Heart right ventricle (tissue), 16 donors: ENCODE measurements at regions not wholly inside any gene's neighbourhood (a gene's known extent, or its start where the extent isn't known, plus 50 kb on each side); places are given as distances from the start of the nearest gene placed in this dataset.
A peak's percentile ranks its signal among the peaks of the same experiment; 100 is the strongest.

Source experiments
- ATAC-seq, 8 donors: fragments of 200-7000 bp; cut with Tn5 transposase; one replicate each; pipeline ENCODE4 v1.9.1; 2020; ENCODE audit warnings: mild to moderate bottlenecking in 8 of 8, moderate library complexity in 8 of 8, moderate number of reproducible peaks in 1 of 8
- DNase-seq, 2 donors: peaks; one replicate each; pipeline ENCODE4 v3.0.0-alpha.2; 2020
- H3K27ac ChIP-seq, 10 donors: fragments of 200-600 bp; sonication (generic) in 2 of 10; one replicate each; pipeline versions ENCODE4 v1.5.0 to v1.8.0; 2020 to 2022; ENCODE audit warnings: mild to moderate bottlenecking in 3 of 10
- H3K27me3 ChIP-seq, 7 donors: fragments of 200-600 bp; one replicate each; pipeline ENCODE4 v1.8.0; 2021 to 2022; ENCODE audit warnings: mild to moderate bottlenecking in 2 of 7
- H3K36me3 ChIP-seq, 9 donors: fragments of 200-600 bp; sonication (generic) in 1 of 9; one replicate each; pipeline versions ENCODE4 v1.5.0 to v1.8.0; 2020 to 2022; ENCODE audit warnings: mild to moderate bottlenecking in 2 of 9
- H3K4me1 ChIP-seq, 9 donors: fragments of 200-600 bp; sonication (generic) in 1 of 9; one replicate each; pipeline versions ENCODE4 v1.5.0 to v1.8.0; 2020 to 2022; ENCODE audit warnings: mild to moderate bottlenecking in 4 of 9
- H3K4me3 ChIP-seq, 10 donors: fragments of 200-600 bp; sonication (generic) in 2 of 10; one replicate each; pipeline versions ENCODE4 v1.5.0 to v1.8.0; 2020 to 2022; ENCODE audit warnings: mild to moderate bottlenecking in 7 of 10, moderate library complexity in 2 of 10
- H3K9me3 ChIP-seq, 11 donors: fragments of 200-600 bp in 10 of 11; sonication (generic) in 2 of 11; one replicate each; pipeline versions ENCODE4 v1.5.0 to v1.8.0; 2013 to 2022; ENCODE audit warnings: mild to moderate bottlenecking in 2 of 11, control low read depth in 1 of 11, moderate library complexity in 1 of 11
- WGBS, 2 donors: extraction: QIAGEN DNeasy Blood & Tissue Kit; methylation state at CpG; one replicate each; pipeline ENCODE4 v1.1.7; 2013; ENCODE audit warnings: inconsistent platforms in 1 of 2; 5-methylcytosine and 5-hydroxymethylcytosine counted together
- intact Hi-C, 10 donors: fragments of 100-400 bp; cut with DNase I; formaldehyde crosslinking; loops; one replicate each; pipeline versions ENCODE4 v1.11.1 to v1.14.2; 2022
- TF ChIP-seq, protein P1 (sequence below), 9 donors: fragments of 200-600 bp; sonication (generic) in 2 of 9; IDR thresholded peaks; one replicate each; pipeline versions ENCODE4 v1.5.0 to v1.8.0; 2021 to 2022; ENCODE audit warnings: antibody characterized with exemption in 9 of 9, mild to moderate bottlenecking in 5 of 9, moderate library complexity in 1 of 9
- donor health status: Arrhythmogenic right ventricular cardiomyopathy.
- donor health status: ischemic (EF 13 %, LVEDD 7.1; RV severe dilation, severe dysfunction).
- donor health status: healthy with polysubstance abuse.
- donor health status: DM: no; HTN: yes; CAD: no.
- donor health status: DM: no; HTN: no; CAD: no.
- donor health status: ischemic (EF 25% LVEDD 6.9; RV normal size, moderate dysfunction).
- donor health status: ischemic (EF 25% LVEDD 5.7; RV mildly dilated, moderate dysfunction).
- donor health status: healthy.
- donor health status: DM: yes; HTN: yes; CAD: no.
- donor health status: Ischemic cardiomyopathy.
- donor health status: ischemic (EF 35%, LVEDD 5.7; RV mildly dilated, moderate dysfunction).
- donor health status: nonischemic (EF 11% LVEDD 7.7; RV severe dilation, severe dysfunction).
- donor health status: DM: yes; HTN: yes; CAD: no.
- donor health status: PGD.
- donor health status: ischemic (EF 29% LVEDD 5.4; RV normal size, mild dysfunction).
- donor health status: nonischemic (EF 23%, LVEDD 6.1; RV moderate dilation, normal function).

DNA sequence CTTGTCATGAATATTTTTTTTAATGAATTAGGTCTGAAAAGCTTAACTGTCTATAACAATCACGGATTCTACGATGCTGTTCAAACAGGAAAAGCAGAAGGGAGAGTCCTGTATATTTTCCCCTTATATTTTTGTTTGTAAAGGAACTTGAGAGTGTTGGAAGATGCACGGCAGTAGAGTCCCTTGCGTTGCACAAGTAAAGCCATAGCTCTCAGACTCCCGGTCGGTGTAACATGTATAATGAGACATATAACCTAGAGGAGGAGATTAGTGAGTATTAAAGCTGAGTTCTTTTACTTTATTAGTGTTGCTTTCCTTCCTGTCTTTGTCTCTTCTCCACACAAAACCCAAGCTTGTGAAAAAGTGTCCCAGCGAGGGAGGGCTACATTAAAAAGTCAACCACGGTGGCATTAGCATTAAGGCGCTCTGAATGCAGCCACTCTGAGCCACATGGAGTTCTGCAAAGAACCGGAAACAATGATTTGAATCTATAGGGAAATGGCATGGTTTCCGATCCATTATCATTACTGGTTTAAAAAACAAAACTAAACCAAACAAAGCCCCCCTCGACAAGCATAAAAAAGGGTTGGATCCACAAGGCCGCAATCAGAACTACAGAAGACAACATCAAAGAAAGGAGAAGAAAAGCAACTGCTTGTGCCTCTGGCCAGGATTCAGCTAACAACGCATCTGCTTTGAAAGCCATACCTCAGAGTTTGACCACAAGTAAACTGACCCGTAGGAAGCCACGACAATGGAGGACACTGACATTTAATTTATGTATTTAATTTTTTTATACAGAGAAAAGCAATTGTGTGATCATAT, 356.8 kb downstream of the LMO4 start:
- 44 to 54% methylated on average over 16 of the region's 16 CpGs for WGBS, 2 donors
- intact Hi-C loops: loop anchor here in 1 of 10 donors (10.0 kb wide), 1 partner anchor 351 kb away; no protein-coding TSS in a partner anchor
- Histone ChIP-seq H3K36me3 (no peaks in the 10 kb centered on the region), H3K4me3 (peak overlapping the region in 5 of 10 donors; percentile 44 to 57 (median 56)), H3K4me1 (peaks cover 0 to 22% (median 10%) of the 10 kb centered on the region in 9 donors), H3K9me3 (no peaks in the 10 kb centered on the region), H3K27me3 (no peaks in the 10 kb centered on the region), H3K27ac (peak overlapping the region in 8 of 10 donors; percentile 13 to 77 (median 56))
- DNase-seq (no peak), ATAC-seq (peak in 1 of 8 donors; percentile 39)
- TF ChIP-seq, protein P1, sequence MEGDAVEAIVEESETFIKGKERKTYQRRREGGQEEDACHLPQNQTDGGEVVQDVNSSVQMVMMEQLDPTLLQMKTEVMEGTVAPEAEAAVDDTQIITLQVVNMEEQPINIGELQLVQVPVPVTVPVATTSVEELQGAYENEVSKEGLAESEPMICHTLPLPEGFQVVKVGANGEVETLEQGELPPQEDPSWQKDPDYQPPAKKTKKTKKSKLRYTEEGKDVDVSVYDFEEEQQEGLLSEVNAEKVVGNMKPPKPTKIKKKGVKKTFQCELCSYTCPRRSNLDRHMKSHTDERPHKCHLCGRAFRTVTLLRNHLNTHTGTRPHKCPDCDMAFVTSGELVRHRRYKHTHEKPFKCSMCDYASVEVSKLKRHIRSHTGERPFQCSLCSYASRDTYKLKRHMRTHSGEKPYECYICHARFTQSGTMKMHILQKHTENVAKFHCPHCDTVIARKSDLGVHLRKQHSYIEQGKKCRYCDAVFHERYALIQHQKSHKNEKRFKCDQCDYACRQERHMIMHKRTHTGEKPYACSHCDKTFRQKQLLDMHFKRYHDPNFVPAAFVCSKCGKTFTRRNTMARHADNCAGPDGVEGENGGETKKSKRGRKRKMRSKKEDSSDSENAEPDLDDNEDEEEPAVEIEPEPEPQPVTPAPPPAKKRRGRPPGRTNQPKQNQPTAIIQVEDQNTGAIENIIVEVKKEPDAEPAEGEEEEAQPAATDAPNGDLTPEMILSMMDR (IDR thresholded peaks at IDR 0.05): no peak

DNA sequence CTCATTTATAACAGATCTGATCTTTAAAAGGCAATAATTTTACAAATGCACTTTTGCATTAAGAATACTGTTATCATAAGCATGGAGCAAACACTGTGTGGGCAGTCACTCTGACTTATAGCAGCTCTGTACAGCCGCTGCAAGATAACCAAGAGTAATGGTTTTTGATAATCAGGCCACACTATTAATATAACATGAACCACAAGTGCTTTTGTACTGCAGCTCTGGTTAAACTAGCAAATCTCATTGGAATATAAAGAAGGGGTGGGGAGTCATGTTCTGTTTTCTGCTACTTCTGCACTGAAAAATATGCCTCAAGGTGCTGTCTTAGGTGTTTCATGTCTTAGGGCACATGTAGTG, 357.4 kb downstream of the LMO4 start:
- no peaks in the 10 kb centered on the region for H3K27me3 ChIP-seq
- H3K4me3 ChIP-seq: no peak overlapping the region
- no peaks in the 10 kb centered on the region for H3K36me3 ChIP-seq
- DNase-seq: no peak
- TF ChIP-seq, protein P1 (IDR thresholded peaks at IDR 0.05): no peak
- peak overlapping the region in 3 of 10 donors; percentile 57 to 77 (median 58) for H3K27ac ChIP-seq
- intact Hi-C loops: loop anchor here in 1 of 10 donors (10.0 kb wide), 1 partner anchor 351 kb away; no protein-coding TSS in a partner anchor
- no peaks in the 10 kb centered on the region for H3K9me3 ChIP-seq
- H3K4me1 ChIP-seq: peaks cover 0 to 22% (median 10%) of the 10 kb centered on the region in 9 donors
- ATAC-seq: no peak
- 60 to 65% methylated on average over 1 of the region's 1 CpG for WGBS, 2 donors

DNA sequence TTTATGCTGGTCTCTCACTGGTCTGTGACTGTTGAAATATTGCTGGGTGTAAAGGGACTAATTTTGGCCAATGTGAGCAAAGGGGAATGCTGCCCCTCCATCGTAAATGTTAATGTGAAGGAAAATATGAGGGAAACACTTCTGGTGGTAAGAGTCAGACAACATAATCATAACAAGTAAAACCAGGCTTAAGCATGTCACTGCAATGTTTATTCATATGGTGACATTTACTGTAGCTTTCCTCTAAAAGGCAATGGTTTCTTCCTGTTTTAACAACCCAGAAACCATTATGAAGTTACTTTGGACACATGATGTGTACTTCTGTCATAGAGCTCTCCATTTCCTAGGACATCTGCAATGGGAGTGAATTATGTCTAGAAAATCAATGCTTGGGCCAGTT, 358.0 kb downstream of the LMO4 start:
- Histone ChIP-seq H3K27me3 (no peaks in the 10 kb centered on the region), H3K9me3 (no peaks in the 10 kb centered on the region), H3K36me3 (no peaks in the 10 kb centered on the region), H3K4me1 (peaks cover 0 to 22% (median 10%) of the 10 kb centered on the region in 9 donors), H3K27ac (no peak overlapping the region), H3K4me3 (no peak overlapping the region)
- WGBS, 2 donors: 81 to 84% methylated on average over 1 of the region's 1 CpG
- ATAC-seq: no peak
- no peak for DNase-seq
- TF ChIP-seq, protein P1 (IDR thresholded peaks at IDR 0.05): no peak
- intact Hi-C loops: loop anchor here in 1 of 10 donors (10.0 kb wide), 1 partner anchor 352 kb away; no protein-coding TSS in a partner anchor

DNA sequence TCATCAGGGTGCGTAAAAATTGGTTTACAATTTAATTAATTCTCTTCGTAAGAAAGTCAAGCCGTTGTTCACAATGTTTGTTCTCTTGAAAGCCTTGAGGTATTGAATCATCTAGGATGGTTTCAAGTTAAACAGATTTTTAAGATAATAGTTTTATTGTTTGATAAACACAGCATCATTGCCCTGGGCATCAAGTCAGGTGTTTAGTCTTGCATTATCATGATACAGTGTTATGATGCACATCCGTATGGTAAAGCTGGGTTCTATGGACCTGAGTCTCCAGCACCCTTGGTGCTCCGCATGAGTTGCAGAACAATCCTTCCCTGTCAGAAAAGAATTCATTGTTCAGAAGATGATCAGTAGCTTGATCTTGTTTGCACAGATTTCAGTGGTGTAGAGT, 359.5 kb downstream of the LMO4 start:
- no peaks in the 10 kb centered on the region for H3K27me3 ChIP-seq
- intact Hi-C loops: loop anchor here in 1 of 10 donors (10.0 kb wide), 1 partner anchor 353 kb away; no protein-coding TSS in a partner anchor
- H3K4me1 ChIP-seq: peaks cover 0 to 22% (median 10%) of the 10 kb centered on the region in 9 donors

More for the DNA sequence above, 359.5 kb downstream of the LMO4 start:
- Histone ChIP-seq H3K27ac (no peak overlapping the region), H3K4me3 (no peak overlapping the region), H3K36me3 (no peaks in the 10 kb centered on the region), H3K9me3 (no peaks in the 10 kb centered on the region)
- ATAC-seq (no peak), DNase-seq (no peak)
- TF ChIP-seq, protein P1 (IDR thresholded peaks at IDR 0.05): no peak
- 97 to 98% methylated on average over 5 of the region's 5 CpGs for WGBS, 2 donors
